ENCODE measurements at regions not wholly inside any gene's neighbourhood (a gene's known extent, or its start where the extent isn't known, plus 50 kb on each side); places are given as distances from the start of the nearest gene placed in this dataset.
A peak's percentile ranks its signal among the peaks of the same experiment; 100 is the strongest.

GRCh38 chr14:83856334-83856733 lies 1673.6 kb upstream of the FLRT2 start:
- FAIRE-seq (no peak), DNase-seq (ENCODE audit: low read depth) (no peak)
- Histone ChIP-seq H3K27me3 (ENCODE audit: control insufficient read depth, insufficient read depth, low read length) (no peaks in the 10 kb centered on the region), H3K4me3 (ENCODE audit: low read depth, low read length) (no peak overlapping the region), H3K36me3 (ENCODE audit: control insufficient read depth, insufficient read depth, low read length) (no peaks in the 10 kb centered on the region)
- no peak for TF ChIP-seq CTCF (IDR thresholded peaks at IDR 0.05; ENCODE audit: insufficient read depth, low read length, severe bottlenecking)

- DNase-seq (ENCODE audit: low read depth): peak; percentile 16
- FAIRE-seq: no peak
- no peaks in the 10 kb centered on the region for H3K36me3 ChIP-seq (ENCODE audit: control insufficient read depth, insufficient read depth, low read length)
- no peak for TF ChIP-seq CTCF (IDR thresholded peaks at IDR 0.05; ENCODE audit: insufficient read depth, low read length, severe bottlenecking)
- H3K4me3 ChIP-seq (ENCODE audit: low read depth, low read length): no peak overlapping the region
- H3K27me3 ChIP-seq (ENCODE audit: control insufficient read depth, insufficient read depth, low read length): no peaks in the 10 kb centered on the region
Measured at GRCh38 chr14:83860631-83861155, 1669.3 kb upstream of the FLRT2 start.

- Histone ChIP-seq H3K36me3 (ENCODE audit: control insufficient read depth, insufficient read depth, low read length) (no peaks in the 10 kb centered on the region), H3K4me3 (ENCODE audit: low read depth, low read length) (no peak overlapping the region), H3K27me3 (ENCODE audit: control insufficient read depth, insufficient read depth, low read length) (no peaks in the 10 kb centered on the region)
- TF ChIP-seq CTCF (IDR thresholded peaks at IDR 0.05; ENCODE audit: insufficient read depth, low read length, severe bottlenecking): no peak
- FAIRE-seq: no peak
- no peak for DNase-seq (ENCODE audit: low read depth)
Measured at GRCh38 chr14:83863042-83863774, 1666.7 kb upstream of the FLRT2 start.

- Histone ChIP-seq H3K27me3 (ENCODE audit: control insufficient read depth, insufficient read depth, low read length) (no peaks in the 10 kb centered on the region), H3K4me3 (ENCODE audit: low read depth, low read length) (no peak overlapping the region), H3K36me3 (ENCODE audit: control insufficient read depth, insufficient read depth, low read length) (no peaks in the 10 kb centered on the region)
- FAIRE-seq (no peak), DNase-seq (ENCODE audit: low read depth) (no peak)
- TF ChIP-seq CTCF (IDR thresholded peaks at IDR 0.05; ENCODE audit: insufficient read depth, low read length, severe bottlenecking): no peak
Measured at GRCh38 chr14:83864106-83864505, 1665.8 kb upstream of the FLRT2 start.

- no peak for TF ChIP-seq CTCF (IDR thresholded peaks at IDR 0.05; ENCODE audit: insufficient read depth, low read length, severe bottlenecking)
- Histone ChIP-seq H3K36me3 (ENCODE audit: control insufficient read depth, insufficient read depth, low read length) (no peaks in the 10 kb centered on the region), H3K4me3 (ENCODE audit: low read depth, low read length) (no peak overlapping the region), H3K27me3 (ENCODE audit: control insufficient read depth, insufficient read depth, low read length) (no peaks in the 10 kb centered on the region)
- DNase-seq (ENCODE audit: low read depth): no peak
- no peak for FAIRE-seq
Measured at GRCh38 chr14:83867566-83868225, 1662.2 kb upstream of the FLRT2 start.
